ENCODE measurements at regions not wholly inside any gene's neighbourhood (a gene's known extent, or its start where the extent isn't known, plus 50 kb on each side); places are given as distances from the start of the nearest gene placed in this dataset.

DNA sequence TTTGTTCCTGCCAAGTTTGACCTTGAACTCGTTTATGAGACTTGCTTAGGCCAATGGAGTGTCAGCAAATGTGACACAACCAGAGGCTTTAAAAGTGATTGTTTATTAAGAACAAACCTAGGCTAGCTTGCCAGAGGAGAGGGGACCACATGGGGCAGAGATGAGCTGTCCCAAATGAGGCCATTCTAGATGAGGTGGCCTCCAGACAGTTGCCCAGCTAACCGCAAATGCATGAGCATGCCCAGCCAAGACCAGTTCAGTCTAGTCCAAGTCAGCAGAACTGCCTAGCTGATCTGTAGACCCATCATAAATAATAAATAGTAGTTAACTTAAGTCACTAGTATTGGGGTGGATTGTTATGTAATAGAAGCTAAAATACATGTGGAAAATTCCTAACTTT is 172.8 kb upstream of the DYRK2 start:
- no peaks in the 10 kb centered on the region for H4K20me1 ChIP-seq (ENCODE audit: low read depth, low read length)

DNA sequence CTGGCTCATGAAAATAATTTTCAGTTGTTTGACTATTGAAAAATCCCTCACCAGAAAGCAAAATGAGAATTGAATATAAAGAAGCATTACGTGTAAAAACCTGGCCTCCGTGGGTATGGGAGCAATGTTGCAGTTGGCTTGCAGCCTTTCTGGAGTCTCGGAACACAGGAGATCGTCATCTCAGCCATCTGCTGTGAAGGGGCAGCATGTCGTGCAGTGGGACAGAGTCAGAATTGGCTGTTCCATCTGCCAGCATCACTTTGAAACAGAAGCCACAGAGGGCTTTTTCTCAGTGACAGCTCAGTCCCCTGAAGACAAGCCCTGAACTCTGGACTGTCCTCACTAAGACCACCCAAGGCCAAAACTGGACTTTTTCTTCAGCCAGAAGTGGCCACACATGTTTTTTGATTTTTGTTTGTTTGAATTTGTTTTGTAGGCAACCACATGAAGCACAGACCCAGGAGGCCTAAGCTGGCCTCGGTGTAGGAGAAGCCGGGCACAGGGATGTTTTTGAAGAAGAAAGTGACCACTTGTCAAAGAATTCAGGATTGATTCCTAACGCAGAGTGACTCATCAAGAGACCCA is 170.8 kb upstream of the DYRK2 start:
- Histone ChIP-seq H3K9me2 (replicated peaks; ENCODE audit: insufficient read depth, low read length) (no peaks in the 10 kb centered on the region), H3K4me3 (ENCODE audit: insufficient read depth, low read length, poor library complexity, severe bottlenecking) (no peak overlapping the region), H3K9ac (ENCODE audit: low read length) (no peak overlapping the region), H3K27me3 (ENCODE audit: low read length) (no peaks in the 10 kb centered on the region), H4K20me1 (ENCODE audit: low read depth, low read length) (no peaks in the 10 kb centered on the region), H3K27ac (ENCODE audit: low read depth, low read length) (no peak overlapping the region), H2AFZ (ENCODE audit: low read depth, low read length, severe bottlenecking) (no peak overlapping the region), H3K79me2 (ENCODE audit: insufficient read depth, low read length) (no peaks in the 10 kb centered on the region), H3K4me2 (ENCODE audit: low read depth, low read length, poor library complexity, severe bottlenecking) (no peak overlapping the region), H3F3A (ENCODE audit: insufficient read depth) (no peaks in the 10 kb centered on the region), H3K36me3 (ENCODE audit: low read length) (no peaks in the 10 kb centered on the region), H3K9me3 (ENCODE audit: insufficient read depth, low read length) (no peaks in the 10 kb centered on the region)
- TF ChIP-seq, protein P1, sequence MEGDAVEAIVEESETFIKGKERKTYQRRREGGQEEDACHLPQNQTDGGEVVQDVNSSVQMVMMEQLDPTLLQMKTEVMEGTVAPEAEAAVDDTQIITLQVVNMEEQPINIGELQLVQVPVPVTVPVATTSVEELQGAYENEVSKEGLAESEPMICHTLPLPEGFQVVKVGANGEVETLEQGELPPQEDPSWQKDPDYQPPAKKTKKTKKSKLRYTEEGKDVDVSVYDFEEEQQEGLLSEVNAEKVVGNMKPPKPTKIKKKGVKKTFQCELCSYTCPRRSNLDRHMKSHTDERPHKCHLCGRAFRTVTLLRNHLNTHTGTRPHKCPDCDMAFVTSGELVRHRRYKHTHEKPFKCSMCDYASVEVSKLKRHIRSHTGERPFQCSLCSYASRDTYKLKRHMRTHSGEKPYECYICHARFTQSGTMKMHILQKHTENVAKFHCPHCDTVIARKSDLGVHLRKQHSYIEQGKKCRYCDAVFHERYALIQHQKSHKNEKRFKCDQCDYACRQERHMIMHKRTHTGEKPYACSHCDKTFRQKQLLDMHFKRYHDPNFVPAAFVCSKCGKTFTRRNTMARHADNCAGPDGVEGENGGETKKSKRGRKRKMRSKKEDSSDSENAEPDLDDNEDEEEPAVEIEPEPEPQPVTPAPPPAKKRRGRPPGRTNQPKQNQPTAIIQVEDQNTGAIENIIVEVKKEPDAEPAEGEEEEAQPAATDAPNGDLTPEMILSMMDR (IDR thresholded peaks at IDR 0.05; ENCODE audit: insufficient read depth, low read length, poor library complexity, severe bottlenecking), result no peak
- TF ChIP-seq EZH2phosphoT487 (conservative IDR thresholded peaks at IDR 0.05; ENCODE audit: low read length), result no peak

More for the DNA sequence above, 172.8 kb upstream of the DYRK2 start:
- no peak for TF ChIP-seq EZH2phosphoT487 (conservative IDR thresholded peaks at IDR 0.05; ENCODE audit: low read length)
- TF ChIP-seq, protein P1 (IDR thresholded peaks at IDR 0.05; ENCODE audit: insufficient read depth, low read length, poor library complexity, severe bottlenecking), result no peak
- H3F3A ChIP-seq (ENCODE audit: insufficient read depth), result no peaks in the 10 kb centered on the region
- no peaks in the 10 kb centered on the region for H3K27me3 ChIP-seq (ENCODE audit: low read length)
- no peaks in the 10 kb centered on the region for H3K9me2 ChIP-seq (replicated peaks; ENCODE audit: insufficient read depth, low read length)
- no peaks in the 10 kb centered on the region for H3K79me2 ChIP-seq (ENCODE audit: insufficient read depth, low read length)
- H3K4me3 ChIP-seq (ENCODE audit: insufficient read depth, low read length, poor library complexity, severe bottlenecking), result no peak overlapping the region
- no peak overlapping the region for H3K9ac ChIP-seq (ENCODE audit: low read length)
- no peak overlapping the region for H3K27ac ChIP-seq (ENCODE audit: low read depth, low read length)
- H3K9me3 ChIP-seq (ENCODE audit: insufficient read depth, low read length), result no peaks in the 10 kb centered on the region
- no peaks in the 10 kb centered on the region for H3K36me3 ChIP-seq (ENCODE audit: low read length)
- H2AFZ ChIP-seq (ENCODE audit: low read depth, low read length, severe bottlenecking), result no peak overlapping the region
- no peak overlapping the region for H3K4me2 ChIP-seq (ENCODE audit: low read depth, low read length, poor library complexity, severe bottlenecking)

DNA sequence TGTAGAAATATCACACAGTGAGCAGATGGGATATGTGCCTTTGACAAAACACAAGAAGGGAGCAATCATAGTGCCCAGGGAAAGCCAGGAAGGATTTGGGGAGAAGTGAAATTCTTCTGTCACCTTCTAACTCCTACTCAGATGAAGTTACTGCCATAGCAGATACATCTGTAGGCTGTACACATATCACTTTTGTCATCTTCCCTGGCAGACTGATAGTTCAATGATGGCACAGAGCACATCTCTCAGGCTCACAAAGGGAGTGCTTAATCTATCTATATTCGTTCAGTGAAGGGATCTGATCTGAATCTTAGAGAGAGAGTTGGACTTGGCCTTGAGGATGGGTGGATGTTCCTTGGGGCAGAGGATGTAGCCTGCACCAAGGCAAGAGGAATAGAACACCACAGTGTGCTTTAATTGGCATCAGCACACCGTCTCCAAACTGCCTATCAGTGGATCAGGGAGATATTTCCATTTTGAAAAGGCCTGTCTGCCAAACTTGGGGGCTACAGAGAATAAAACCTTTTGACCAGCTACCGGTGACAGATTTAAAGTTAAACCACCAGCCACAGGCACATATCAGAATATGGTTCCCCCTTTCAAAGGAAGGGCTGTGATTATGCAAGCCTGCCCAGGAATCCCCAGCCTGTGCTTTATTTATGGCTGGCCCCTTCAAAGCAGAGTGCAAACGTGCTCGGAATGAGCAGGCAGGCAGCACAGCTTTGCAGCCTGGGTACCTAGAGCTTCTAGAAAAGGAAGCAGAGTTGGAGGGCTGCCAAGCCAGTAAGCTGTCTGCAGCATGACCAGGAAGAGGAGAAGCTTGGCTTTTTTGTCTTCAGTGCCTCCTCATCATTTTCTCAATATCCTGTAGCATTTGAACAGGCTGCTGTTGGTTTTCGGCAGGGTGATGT is 165.5 kb upstream of the DYRK2 start:
- H3K4me2 ChIP-seq (ENCODE audit: low read depth, low read length, poor library complexity, severe bottlenecking), result no peak overlapping the region
- no peaks in the 10 kb centered on the region for H4K20me1 ChIP-seq (ENCODE audit: low read depth, low read length)
- no peak overlapping the region for H3K4me3 ChIP-seq (ENCODE audit: insufficient read depth, low read length, poor library complexity, severe bottlenecking)
- H3K27ac ChIP-seq (ENCODE audit: low read depth, low read length), result no peak overlapping the region
- H3F3A ChIP-seq (ENCODE audit: insufficient read depth), result no peaks in the 10 kb centered on the region
- H3K9me3 ChIP-seq (ENCODE audit: insufficient read depth, low read length), result peaks cover 11% of the 10 kb centered on the region; the same call in 1 of the 2 replicates
- no peak overlapping the region for H2AFZ ChIP-seq (ENCODE audit: low read depth, low read length, severe bottlenecking)
- no peaks in the 10 kb centered on the region for H3K79me2 ChIP-seq (ENCODE audit: insufficient read depth, low read length)
- H3K36me3 ChIP-seq (ENCODE audit: low read length), result no peaks in the 10 kb centered on the region
- H3K27me3 ChIP-seq (ENCODE audit: low read length), result no peaks in the 10 kb centered on the region
- H3K9ac ChIP-seq (ENCODE audit: low read length), result no peak overlapping the region
- TF ChIP-seq EZH2phosphoT487 (conservative IDR thresholded peaks at IDR 0.05; ENCODE audit: low read length), result no peak
- TF ChIP-seq, protein P1 (IDR thresholded peaks at IDR 0.05; ENCODE audit: insufficient read depth, low read length, poor library complexity, severe bottlenecking), result no peak
- H3K9me2 ChIP-seq (replicated peaks; ENCODE audit: insufficient read depth, low read length), result no peaks in the 10 kb centered on the region
